ENCODE measurements at regions not wholly inside any gene's neighbourhood (a gene's known extent, or its start where the extent isn't known, plus 50 kb on each side); places are given as distances from the start of the nearest gene placed in this dataset.

GRCh38 chr11:134560566-134561330 is 148.7 kb upstream of the B3GAT1 start:
- no peak for TF ChIP-seq CTCF (IDR thresholded peaks at IDR 0.05)
- no peak for TF ChIP-seq POLR2A (IDR thresholded peaks at IDR 0.05)

All from uterus (tissue), 2 donors.